Trophoblast cell (in vitro differentiated cells and primary cell): ENCODE measurements at regions not wholly inside any gene's neighbourhood (a gene's known extent, or its start where the extent isn't known, plus 50 kb on each side); places are given as distances from the start of the nearest gene placed in this dataset.

ENCODE experiments used
- DNase-seq, 2 donors: peaks; one replicate each; pipeline ENCODE4 v3.0.0-alpha.2; 2016
- H2AFZ ChIP-seq: 2 replicates; pipeline ENCODE4 v1.6.1; 2013; ENCODE audit warnings: low read length, moderate library complexity, mild to moderate bottlenecking; ENCODE audit not compliant: insufficient read depth, poor library complexity
- H2AK5ac ChIP-seq: 2 replicates; pipeline ENCODE4 v1.6.1; 2013; ENCODE audit warnings: mild to moderate bottlenecking, low read length
- H2BK120ac ChIP-seq: 2 replicates; pipeline ENCODE4 v1.6.1; 2013; ENCODE audit warnings: low read length, mild to moderate bottlenecking, moderate library complexity; ENCODE audit not compliant: insufficient read depth, poor library complexity
- H2BK12ac ChIP-seq: 2 replicates; pipeline ENCODE4 v1.6.1; 2013; ENCODE audit warnings: mild to moderate bottlenecking, low read length, moderate library complexity
- H2BK5ac ChIP-seq: 2 replicates; pipeline ENCODE4 v1.6.1; 2013; ENCODE audit warnings: low read length, low read depth, moderate library complexity, mild to moderate bottlenecking; ENCODE audit not compliant: poor library complexity
- H3K14ac ChIP-seq: 2 replicates; pipeline ENCODE4 v1.6.1; 2013; ENCODE audit warnings: mild to moderate bottlenecking, low read length
- H3K18ac ChIP-seq: 2 replicates; pipeline ENCODE4 v1.6.1; 2013; ENCODE audit warnings: mild to moderate bottlenecking, low read length
- H3K23ac ChIP-seq: 2 replicates; pipeline ENCODE4 v1.6.1; 2013; ENCODE audit warnings: low read length
- H3K27ac ChIP-seq: 2 replicates; pipeline ENCODE4 v1.5.1; 2013; ENCODE audit warnings: low read depth, mild to moderate bottlenecking, inconsistent platforms, low read length, moderate library complexity
- H3K27me3 ChIP-seq: 2 replicates; pipeline ENCODE4 v1.6.1; 2013; ENCODE audit warnings: inconsistent platforms, mild to moderate bottlenecking, low read length, moderate library complexity; ENCODE audit not compliant: insufficient read depth
- H3K36me3 ChIP-seq, 2 experiments: 1 replicate in 1 of 2; 2 replicates in 1 of 2; pipeline ENCODE4 v1.6.1; 2013; ENCODE audit warnings: low read length in 2 of 2, mild to moderate bottlenecking in 2 of 2, moderate library complexity in 1 of 2; ENCODE audit not compliant: insufficient read depth in 2 of 2, control insufficient read depth in 1 of 2
- H3K4ac ChIP-seq: 2 replicates; pipeline ENCODE4 v1.6.1; 2013; ENCODE audit warnings: low read depth, mild to moderate bottlenecking, low read length, moderate library complexity
- H3K4me1 ChIP-seq, 2 experiments: 1 replicate in 1 of 2; 2 replicates in 1 of 2; pipeline ENCODE4 v1.6.1; 2013; ENCODE audit warnings: low read length in 2 of 2, mild to moderate bottlenecking in 2 of 2, moderate library complexity in 1 of 2; ENCODE audit not compliant: insufficient read depth in 2 of 2, control insufficient read depth in 1 of 2
- H3K4me2 ChIP-seq: 2 replicates; pipeline ENCODE4 v1.6.1; 2013; ENCODE audit warnings: inconsistent platforms, mild to moderate bottlenecking, low read length, moderate library complexity
- H3K4me3 ChIP-seq: 2 replicates; pipeline ENCODE4 v1.5.1; 2013; ENCODE audit warnings: mild to moderate bottlenecking, low read depth, low read length, inconsistent platforms
- H3K79me1 ChIP-seq: one replicate; pipeline ENCODE4 v1.6.1; 2013; ENCODE audit warnings: low read length
- H3K79me2 ChIP-seq: 2 replicates; pipeline ENCODE4 v1.6.1; 2013; ENCODE audit warnings: low read length, mild to moderate bottlenecking; ENCODE audit not compliant: control insufficient read depth, insufficient read depth, poor library complexity
- H3K9ac ChIP-seq: 2 replicates; pipeline ENCODE4 v1.6.1; 2013; ENCODE audit warnings: mild to moderate bottlenecking, low read length
- H3K9me3 ChIP-seq: 2 replicates; pipeline ENCODE4 v1.6.1; 2013; ENCODE audit warnings: low read depth, mild to moderate bottlenecking, control low read depth, inconsistent platforms, low read length; ENCODE audit not compliant: insufficient read depth
- H4K12ac ChIP-seq: 2 replicates; pipeline ENCODE4 v1.6.1; 2013; ENCODE audit warnings: low read depth, mild to moderate bottlenecking, low read length, moderate library complexity
- H4K8ac ChIP-seq: 2 replicates; pipeline ENCODE4 v1.6.1; 2013; ENCODE audit warnings: low read depth, mild to moderate bottlenecking, low read length, moderate library complexity
- H4K91ac ChIP-seq: one replicate; pipeline ENCODE4 v1.6.1; 2013; ENCODE audit warnings: low read depth, mild to moderate bottlenecking, low read length, moderate library complexity
- WGBS: extraction: QIAGEN DNeasy Blood & Tissue Kit; methylation state at CpG from one replicate; pipeline ENCODE4 v1.1.7; 2013; ENCODE audit warnings: missing lambda C conversion rate; ENCODE audit not compliant: insufficient read length, insufficient coverage; ENCODE audit errors: extremely low coverage; 5-methylcytosine and 5-hydroxymethylcytosine counted together

DNA sequence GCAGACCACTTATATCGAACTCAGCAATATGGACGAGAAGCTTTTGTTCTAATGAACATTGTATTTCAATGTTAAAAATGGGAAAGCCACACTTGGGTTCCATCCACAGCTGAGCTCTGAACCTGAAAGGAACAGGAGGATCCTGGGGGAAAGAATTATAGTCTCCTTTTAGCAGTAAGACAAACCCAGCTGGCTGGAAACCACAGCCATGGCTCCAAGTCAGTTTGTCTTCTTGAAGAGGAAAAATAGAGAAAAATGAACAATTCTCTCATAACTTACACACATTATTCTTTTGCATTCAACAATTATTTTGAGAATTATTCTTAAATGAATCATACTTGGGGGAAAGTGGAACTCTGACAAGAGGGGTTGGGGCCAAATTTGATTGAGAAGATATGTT lies 149.2 kb upstream of the VEPH1 start:
- Histone ChIP-seq H4K12ac (no peak overlapping the region), H3K9ac (no peak overlapping the region), H3K27me3 (no peaks in the 10 kb centered on the region), H3K79me2 (no peaks in the 10 kb centered on the region), H3K4me1 (no peaks in the 10 kb centered on the region), H2AK5ac (no peak overlapping the region), H3K36me3 (no peaks in the 10 kb centered on the region), H3K4me3 (no peak overlapping the region), H3K14ac (no peak overlapping the region), H3K23ac (no peak overlapping the region), H4K91ac (no peak overlapping the region), H3K27ac (no peak overlapping the region), H3K4me2 (no peak overlapping the region), H3K9me3 (no peaks in the 10 kb centered on the region), H2AFZ (no peak overlapping the region), H2BK12ac (no peak overlapping the region), H2BK5ac (no peak overlapping the region), H4K8ac (no peak overlapping the region), H3K4ac (no peak overlapping the region), H3K18ac (no peak overlapping the region), H2BK120ac (no peak overlapping the region), H3K79me1 (no peaks in the 10 kb centered on the region)
- DNase-seq: no peak
- WGBS: no CpG with 5 or more reads among the region's 2 CpGs

DNA sequence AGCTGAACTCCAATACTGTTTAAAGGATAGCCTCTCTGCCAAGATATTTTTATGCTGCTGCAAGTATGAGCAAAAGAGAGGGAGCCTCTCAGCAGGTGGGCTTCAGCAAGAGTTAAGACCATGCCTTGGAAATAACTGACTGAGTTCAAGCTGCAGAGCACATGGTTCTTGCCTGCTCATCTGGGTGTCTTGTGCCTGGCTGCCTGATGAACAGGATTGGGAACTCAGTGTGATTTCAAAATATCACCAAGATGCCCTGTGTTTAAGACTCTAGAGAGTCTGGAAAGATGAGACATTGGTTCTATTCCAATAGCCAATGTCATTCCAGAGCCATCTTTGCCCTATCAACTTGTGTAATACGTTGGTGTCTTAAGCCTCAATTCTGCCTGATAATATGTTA lies 147.5 kb upstream of the VEPH1 start:
- H3K27me3 ChIP-seq: no peaks in the 10 kb centered on the region
- no CpG with 5 or more reads among the region's 1 CpG for WGBS
- H3K9ac ChIP-seq: no peak overlapping the region
- no peaks in the 10 kb centered on the region for H3K4me1 ChIP-seq
- no peaks in the 10 kb centered on the region for H3K79me2 ChIP-seq
- no peak overlapping the region for H3K27ac ChIP-seq
- H2BK12ac ChIP-seq: no peak overlapping the region
- H2AK5ac ChIP-seq: no peak overlapping the region
- no peak overlapping the region for H3K4me2 ChIP-seq
- H2BK120ac ChIP-seq: no peak overlapping the region
- H4K91ac ChIP-seq: no peak overlapping the region
- no peaks in the 10 kb centered on the region for H3K36me3 ChIP-seq
- H3K9me3 ChIP-seq: no peaks in the 10 kb centered on the region
- H2BK5ac ChIP-seq: no peak overlapping the region
- H4K12ac ChIP-seq: no peak overlapping the region
- no peak overlapping the region for H3K18ac ChIP-seq
- no peak for DNase-seq
- no peak overlapping the region for H2AFZ ChIP-seq
- H3K4ac ChIP-seq: no peak overlapping the region
- no peak overlapping the region for H3K4me3 ChIP-seq
- H4K8ac ChIP-seq: no peak overlapping the region
- no peaks in the 10 kb centered on the region for H3K79me1 ChIP-seq
- H3K23ac ChIP-seq: no peak overlapping the region
- no peak overlapping the region for H3K14ac ChIP-seq

DNA sequence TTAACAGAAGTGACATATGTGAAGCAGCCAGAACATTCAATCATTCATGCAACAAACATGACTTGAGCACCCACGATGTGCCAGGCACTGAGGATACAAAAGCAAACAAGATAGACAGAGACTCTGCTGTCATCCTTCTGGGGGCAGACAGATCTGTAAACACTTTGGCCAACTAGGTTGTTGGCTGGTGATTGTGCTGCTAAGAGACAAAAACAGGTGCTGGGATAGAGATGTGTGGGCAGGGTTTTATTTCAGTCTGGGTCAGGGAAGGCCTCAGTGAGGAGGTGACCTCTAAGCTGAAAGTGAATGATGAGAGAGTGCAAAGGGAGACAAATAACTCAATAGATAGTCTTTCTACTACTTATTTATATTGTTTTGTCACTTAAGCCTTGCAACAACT lies 147.0 kb upstream of the VEPH1 start:
- Histone ChIP-seq H3K14ac (no peak overlapping the region), H3K18ac (no peak overlapping the region), H3K79me2 (no peaks in the 10 kb centered on the region), H2BK120ac (no peak overlapping the region), H3K23ac (no peak overlapping the region), H3K4ac (no peak overlapping the region), H3K9me3 (no peaks in the 10 kb centered on the region), H2AFZ (no peak overlapping the region), H3K36me3 (no peaks in the 10 kb centered on the region), H4K8ac (no peak overlapping the region), H2BK5ac (no peak overlapping the region), H4K91ac (no peak overlapping the region), H2BK12ac (no peak overlapping the region), H3K4me3 (no peak overlapping the region), H3K4me1 (no peaks in the 10 kb centered on the region), H3K4me2 (no peak overlapping the region), H3K27ac (no peak overlapping the region), H3K27me3 (no peaks in the 10 kb centered on the region), H3K9ac (no peak overlapping the region), H3K79me1 (no peaks in the 10 kb centered on the region), H4K12ac (no peak overlapping the region), H2AK5ac (no peak overlapping the region)
- WGBS: no CpG with 5 or more reads among the region's 1 CpG
- no peak for DNase-seq

DNA sequence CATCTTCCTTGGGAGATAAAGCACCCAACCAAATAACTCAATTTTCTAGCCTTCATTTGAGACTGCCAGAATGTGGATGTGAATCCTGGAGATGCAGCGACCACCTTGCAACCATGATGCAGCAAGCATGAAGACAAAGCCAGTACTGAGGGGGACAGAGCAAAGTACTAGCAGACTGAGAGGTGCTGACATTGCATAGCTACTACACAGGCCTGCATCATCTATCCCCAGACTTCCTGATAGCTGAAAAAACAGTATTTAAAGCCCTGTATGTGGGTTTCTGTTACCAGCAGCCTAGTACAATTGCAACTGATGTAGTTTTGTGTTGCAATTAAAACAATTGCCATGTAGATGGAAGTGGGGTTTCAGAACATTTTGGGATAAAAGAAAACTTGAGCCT lies 146.3 kb upstream of the VEPH1 start:
- WGBS: no CpG with 5 or more reads among the region's 1 CpG
- Histone ChIP-seq H4K91ac (no peak overlapping the region), H3K23ac (no peak overlapping the region), H3K4me1 (no peaks in the 10 kb centered on the region), H3K9me3 (no peaks in the 10 kb centered on the region), H2BK120ac (no peak overlapping the region), H2AFZ (no peak overlapping the region), H3K4me3 (no peak overlapping the region), H2AK5ac (no peak overlapping the region), H3K18ac (no peak overlapping the region), H3K79me1 (no peaks in the 10 kb centered on the region), H3K36me3 (no peaks in the 10 kb centered on the region), H3K27ac (no peak overlapping the region), H2BK5ac (no peak overlapping the region), H3K27me3 (no peaks in the 10 kb centered on the region), H2BK12ac (no peak overlapping the region), H3K9ac (no peak overlapping the region), H4K8ac (no peak overlapping the region), H3K79me2 (no peaks in the 10 kb centered on the region), H3K14ac (no peak overlapping the region), H4K12ac (no peak overlapping the region), H3K4me2 (no peak overlapping the region), H3K4ac (no peak overlapping the region)
- no peak for DNase-seq
